ENCODE measurements at regions not wholly inside any gene's neighbourhood (a gene's known extent, or its start where the extent isn't known, plus 50 kb on each side); places are given as distances from the start of the nearest gene placed in this dataset.

GRCh38 chr4:72951628-72952027, 117.9 kb downstream of the COX18 start:
- H3K36me3 ChIP-seq, result no peaks in the 10 kb centered on the region
- H3K4me1 ChIP-seq, result no peaks in the 10 kb centered on the region
- 61 to 64% methylated on average over 2 of the region's 2 CpGs for WGBS, 2 donors
- no peak for FAIRE-seq
- no peak for DNase-seq
- no peaks in the 10 kb centered on the region for H3K27me3 ChIP-seq
- intact Hi-C loops (cut with DNase I), result no loop called here
- no peak for ATAC-seq
- no peak overlapping the region for H3K4me3 ChIP-seq
- TF ChIP-seq CTCF (IDR thresholded peaks at IDR 0.05), result no peak
- no peak overlapping the region for H3K27ac ChIP-seq
- no peaks in the 10 kb centered on the region for H3K9me3 ChIP-seq

- FAIRE-seq (no peak), DNase-seq (no peak), ATAC-seq (no peak)
- Histone ChIP-seq H3K36me3 (no peaks in the 10 kb centered on the region), H3K27ac (no peak overlapping the region), H3K27me3 (no peaks in the 10 kb centered on the region), H3K4me1 (no peaks in the 10 kb centered on the region), H3K4me3 (no peak overlapping the region), H3K9me3 (no peaks in the 10 kb centered on the region)
- no peak for TF ChIP-seq CTCF (IDR thresholded peaks at IDR 0.05)
- WGBS, 2 donors, result 61 to 67% methylated on average over 1 of the region's 1 CpG
- intact Hi-C loops (cut with DNase I), result no loop called here
Measured at GRCh38 chr4:72951147-72951546, 118.4 kb downstream of the COX18 start.

GRCh38 chr4:72948080-72948479, 121.4 kb downstream of the COX18 start:
- no peaks in the 10 kb centered on the region for H3K4me1 ChIP-seq
- FAIRE-seq (peak; percentile 84), DNase-seq (no peak), ATAC-seq (no peak)
- WGBS, 2 donors, result 79 to 94% methylated on average over 1 of the region's 1 CpG
- H3K27ac ChIP-seq, result no peak overlapping the region
- no peak for TF ChIP-seq CTCF (IDR thresholded peaks at IDR 0.05)
- H3K9me3 ChIP-seq, result no peaks in the 10 kb centered on the region
- intact Hi-C loops (cut with DNase I), result no loop called here
- H3K27me3 ChIP-seq, result no peaks in the 10 kb centered on the region
- H3K36me3 ChIP-seq, result no peaks in the 10 kb centered on the region
- H3K4me3 ChIP-seq, result no peak overlapping the region

GRCh38 chr4:72945719-72946336, 123.7 kb downstream of the COX18 start:
- no peak for FAIRE-seq
- H3K4me1 ChIP-seq, result no peaks in the 10 kb centered on the region
- no peak overlapping the region for H3K27ac ChIP-seq
- no peak for TF ChIP-seq CTCF (IDR thresholded peaks at IDR 0.05)
- intact Hi-C loops (cut with DNase I), result no loop called here
- H3K4me3 ChIP-seq, result no peak overlapping the region
- no peak for DNase-seq
- no peak for ATAC-seq
- H3K27me3 ChIP-seq, result no peaks in the 10 kb centered on the region
- no peaks in the 10 kb centered on the region for H3K9me3 ChIP-seq
- WGBS, 2 donors, result 50% methylated on average over 5 of the region's 5 CpGs
- H3K36me3 ChIP-seq, result no peaks in the 10 kb centered on the region

GRCh38 chr4:72942565-72942964, 127.0 kb downstream of the COX18 start:
- H3K4me1 ChIP-seq, result no peaks in the 10 kb centered on the region
- intact Hi-C loops (cut with DNase I), result no loop called here
- FAIRE-seq (no peak), DNase-seq (no peak), ATAC-seq (no peak)
- no peaks in the 10 kb centered on the region for H3K9me3 ChIP-seq
- no peaks in the 10 kb centered on the region for H3K27me3 ChIP-seq
- no peak for TF ChIP-seq CTCF (IDR thresholded peaks at IDR 0.05)
- no peaks in the 10 kb centered on the region for H3K36me3 ChIP-seq
- H3K4me3 ChIP-seq, result no peak overlapping the region
- 32 to 36% methylated on average over 4 of the region's 4 CpGs for WGBS, 2 donors
- no peak overlapping the region for H3K27ac ChIP-seq

Measured in pancreas (tissue), 10 donors.